Breast epithelium (tissue), 4 donors: ENCODE measurements at regions not wholly inside any gene's neighbourhood (a gene's known extent, or its start where the extent isn't known, plus 50 kb on each side); places are given as distances from the start of the nearest gene placed in this dataset.
"Not testable (repeated sequence)": the region's sequence is repeated elsewhere in the genome, so short reads cannot be mapped to it uniquely, and the experiment has no call there.

ENCODE experiments used
- DNase-seq, 2 donors: peaks; one replicate each; pipeline ENCODE4 v3.0.0-alpha.2; 2019; ENCODE audit warnings: low spot score in 2 of 2
- H3K27ac ChIP-seq, 2 donors: fragments of 200-600 bp; sonication (generic) in 1 of 2; one replicate each; pipeline ENCODE4 v1.5.1; 2016 to 2019; ENCODE audit warnings: mild to moderate bottlenecking in 1 of 2
- H3K27me3 ChIP-seq, 2 donors: fragments of 200-600 bp; sonication (generic) in 1 of 2; one replicate each; pipeline versions ENCODE4 v1.5.1 to v1.6.0; 2017 to 2019; ENCODE audit warnings: control low read depth in 1 of 2, mild to moderate bottlenecking in 1 of 2
- H3K36me3 ChIP-seq: fragments of 200-600 bp; one replicate; pipeline ENCODE4 v1.5.1; 2019
- H3K4me1 ChIP-seq, 2 donors: fragments of 200-600 bp; sonication (generic); one replicate each; pipeline ENCODE4 v1.5.1; 2016 to 2019; ENCODE audit warnings: control low read depth in 1 of 2
- H3K4me3 ChIP-seq, 3 donors: fragments of 200-600 bp; sonication (generic); 1 replicate in 2 of 3; 2 replicates in 1 of 3; pipeline ENCODE4 v1.5.1; 2016 to 2019; ENCODE audit warnings: mild to moderate bottlenecking in 3 of 3, moderate library complexity in 2 of 3
- H3K9me3 ChIP-seq, 2 donors: fragments of 200-600 bp; sonication (generic) in 1 of 2; one replicate each; pipeline ENCODE4 v1.5.1; 2016 to 2019; ENCODE audit warnings: control low read depth in 1 of 2
- POLR2A ChIP-seq: fragments of 450-650 bp; IDR thresholded peaks from one replicate; pipeline ENCODE4 v1.6.1; 2016; ENCODE audit warnings: antibody characterized with exemption, mild to moderate bottlenecking, moderate library complexity
- POLR2AphosphoS5 ChIP-seq, 3 donors: sonication (generic); formaldehyde crosslinking; IDR thresholded peaks; one replicate each; pipeline ENCODE4 v1.6.1; 2017; ENCODE audit warnings: antibody characterized with exemption in 3 of 3
- intact Hi-C: fragments of 100-400 bp; cut with DNase I; formaldehyde crosslinking; loops from one replicate; pipeline ENCODE4 v1.15.1; 2023; ENCODE audit warnings: low total_unique reads
- TF ChIP-seq, protein P1 (sequence below), 3 donors: fragments of 450-650 bp; IDR thresholded peaks; one replicate each; pipeline ENCODE4 v1.5.1; 2016 to 2017; ENCODE audit warnings: antibody characterized with exemption in 3 of 3, mild to moderate bottlenecking in 3 of 3, moderate library complexity in 3 of 3

GRCh38 chr3:86837871-86838270, 153.1 kb downstream of the VGLL3 start:
- Histone ChIP-seq H3K27ac (no peak overlapping the region), H3K4me1 (no peaks in the 10 kb centered on the region), H3K4me3 (no peak overlapping the region), H3K27me3 (no peaks in the 10 kb centered on the region), H3K36me3 (no peaks in the 10 kb centered on the region), H3K9me3 (no peaks in the 10 kb centered on the region)
- TF ChIP-seq POLR2A, result no peak
- no peak for TF ChIP-seq POLR2AphosphoS5 (IDR thresholded peaks at IDR 0.05)
- TF ChIP-seq, protein P1, sequence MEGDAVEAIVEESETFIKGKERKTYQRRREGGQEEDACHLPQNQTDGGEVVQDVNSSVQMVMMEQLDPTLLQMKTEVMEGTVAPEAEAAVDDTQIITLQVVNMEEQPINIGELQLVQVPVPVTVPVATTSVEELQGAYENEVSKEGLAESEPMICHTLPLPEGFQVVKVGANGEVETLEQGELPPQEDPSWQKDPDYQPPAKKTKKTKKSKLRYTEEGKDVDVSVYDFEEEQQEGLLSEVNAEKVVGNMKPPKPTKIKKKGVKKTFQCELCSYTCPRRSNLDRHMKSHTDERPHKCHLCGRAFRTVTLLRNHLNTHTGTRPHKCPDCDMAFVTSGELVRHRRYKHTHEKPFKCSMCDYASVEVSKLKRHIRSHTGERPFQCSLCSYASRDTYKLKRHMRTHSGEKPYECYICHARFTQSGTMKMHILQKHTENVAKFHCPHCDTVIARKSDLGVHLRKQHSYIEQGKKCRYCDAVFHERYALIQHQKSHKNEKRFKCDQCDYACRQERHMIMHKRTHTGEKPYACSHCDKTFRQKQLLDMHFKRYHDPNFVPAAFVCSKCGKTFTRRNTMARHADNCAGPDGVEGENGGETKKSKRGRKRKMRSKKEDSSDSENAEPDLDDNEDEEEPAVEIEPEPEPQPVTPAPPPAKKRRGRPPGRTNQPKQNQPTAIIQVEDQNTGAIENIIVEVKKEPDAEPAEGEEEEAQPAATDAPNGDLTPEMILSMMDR (IDR thresholded peaks at IDR 0.05), result no peak
- intact Hi-C loops, result no loop called here
- no peak for DNase-seq

GRCh38 chr3:86830566-86830965, 160.4 kb downstream of the VGLL3 start:
- Histone ChIP-seq H3K4me3 (no peak overlapping the region), H3K4me1 (no peaks in the 10 kb centered on the region), H3K27ac (no peak overlapping the region), H3K9me3 (no peaks in the 10 kb centered on the region), H3K36me3 (no peaks in the 10 kb centered on the region), H3K27me3 (no peaks in the 10 kb centered on the region)
- TF ChIP-seq, protein P1 (IDR thresholded peaks at IDR 0.05), result no peak
- TF ChIP-seq POLR2A (no peak), POLR2AphosphoS5 (IDR thresholded peaks at IDR 0.05) (no peak)
- DNase-seq, result no peak
- intact Hi-C loops, result no loop called here

GRCh38 chr3:86828751-86829150, 162.2 kb downstream of the VGLL3 start:
- Histone ChIP-seq H3K36me3 (no peaks in the 10 kb centered on the region), H3K27me3 (no peaks in the 10 kb centered on the region), H3K27ac (no peak overlapping the region), H3K4me1 (no peaks in the 10 kb centered on the region), H3K9me3 (no peaks in the 10 kb centered on the region), H3K4me3 (no peak overlapping the region)
- DNase-seq, result no peak
- TF ChIP-seq, protein P1 (IDR thresholded peaks at IDR 0.05), result no peak
- TF ChIP-seq POLR2AphosphoS5 (IDR thresholded peaks at IDR 0.05) (no peak), POLR2A (no peak)
- intact Hi-C loops, result no loop called here

GRCh38 chr3:86827582-86827981, 163.4 kb downstream of the VGLL3 start:
- DNase-seq, H3K4me3 ChIP-seq, H3K27me3 ChIP-seq, H3K36me3 ChIP-seq, H3K27ac ChIP-seq, intact Hi-C loops, H3K4me1 ChIP-seq, H3K9me3 ChIP-seq: not testable (repeated sequence)

DNA sequence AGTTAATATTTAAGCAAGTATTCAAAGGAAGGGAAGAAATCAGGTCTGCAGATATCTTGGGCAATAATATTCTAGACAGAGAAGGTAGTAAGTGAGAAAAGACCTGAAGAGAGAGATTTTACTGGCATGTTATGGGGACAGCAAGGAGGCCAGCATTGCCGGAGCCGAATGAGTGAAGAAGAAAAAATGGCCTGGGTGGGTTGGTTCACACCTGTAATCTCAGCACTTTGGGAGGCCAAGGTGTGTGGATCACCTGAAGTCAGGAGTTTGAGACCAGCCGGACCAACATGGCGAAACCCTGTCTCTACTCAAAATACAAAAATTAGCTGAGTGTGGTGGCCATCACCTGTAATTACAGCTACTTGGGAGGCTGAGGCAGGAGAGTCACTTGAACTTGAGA, 164.7 kb downstream of the VGLL3 start:
- H3K36me3 ChIP-seq, result no peaks in the 10 kb centered on the region
- TF ChIP-seq, protein P1 (IDR thresholded peaks at IDR 0.05), result no peak
- no peak for TF ChIP-seq POLR2AphosphoS5 (IDR thresholded peaks at IDR 0.05)
- TF ChIP-seq POLR2A, result no peak
- H3K4me1 ChIP-seq, result no peaks in the 10 kb centered on the region
- intact Hi-C loops, result no loop called here
- DNase-seq, result no peak
- H3K27ac ChIP-seq, result no peak overlapping the region
- no peaks in the 10 kb centered on the region for H3K9me3 ChIP-seq
- H3K4me3 ChIP-seq, result no peak overlapping the region
- H3K27me3 ChIP-seq, result no peaks in the 10 kb centered on the region

DNA sequence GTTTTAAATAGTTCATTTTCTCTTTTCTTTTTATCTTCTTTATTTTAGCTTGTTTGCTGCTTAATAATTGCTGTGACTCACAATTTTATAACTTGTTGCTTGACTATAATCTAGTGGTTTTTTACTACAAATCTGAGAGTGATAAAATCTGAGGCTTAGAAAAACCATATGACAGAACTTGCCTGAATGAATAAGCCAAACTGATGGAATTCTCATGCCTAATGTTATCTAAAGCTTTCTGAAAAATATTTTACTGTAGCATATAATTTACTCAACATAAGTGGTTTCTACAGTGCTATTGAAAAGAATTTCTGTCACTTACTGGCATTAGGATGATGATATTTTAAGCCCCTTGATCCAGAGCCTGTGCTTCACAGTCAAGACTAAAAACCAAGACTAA, 175.1 kb downstream of the VGLL3 start:
- DNase-seq, result no peak
- no peaks in the 10 kb centered on the region for H3K9me3 ChIP-seq
- H3K27ac ChIP-seq, result no peak overlapping the region
- no peak overlapping the region for H3K4me3 ChIP-seq
- no peaks in the 10 kb centered on the region for H3K4me1 ChIP-seq
- no peaks in the 10 kb centered on the region for H3K27me3 ChIP-seq
- no peak for TF ChIP-seq POLR2A
- TF ChIP-seq, protein P1 (IDR thresholded peaks at IDR 0.05), result no peak
- TF ChIP-seq POLR2AphosphoS5 (IDR thresholded peaks at IDR 0.05), result no peak
- intact Hi-C loops, result no loop called here
- no peaks in the 10 kb centered on the region for H3K36me3 ChIP-seq
